SK-N-SH treated with all-trans-retinoic acid at 6 μM for 48 hours (cell line): ENCODE measurements at regions not wholly inside any gene's neighbourhood (a gene's known extent, or its start where the extent isn't known, plus 50 kb on each side); places are given as distances from the start of the nearest gene placed in this dataset.

Experiments used
- ATAC-seq: fragments of 200-7000 bp; cut with Tn5 transposase; 3 replicates; pipeline ENCODE4 v1.9.1; 2020; ENCODE audit warnings: mild to moderate bottlenecking, moderate library complexity
- ARNTL ChIP-seq: fragments of 450-650 bp; formaldehyde crosslinking; IDR thresholded peaks from 2 replicates; pipeline ENCODE4 v1.5.0; 2020; ENCODE audit warnings: low read depth, mild to moderate bottlenecking, moderate library complexity, borderline replicate concordance
- BACH2 ChIP-seq: fragments of 250-450 bp; sonication (Bioruptor Pico); IDR thresholded peaks from 2 replicates; pipeline ENCODE4 v1.9.0; 2021; ENCODE audit warnings: mild to moderate bottlenecking, borderline replicate concordance
- CSDC2 ChIP-seq: fragments of 250-450 bp; sonication (Bioruptor Pico); IDR thresholded peaks from 2 replicates; pipeline ENCODE4 v1.5.0; 2020; ENCODE audit warnings: mild to moderate bottlenecking, moderate library complexity
- ESRRG ChIP-seq: fragments of 250-450 bp; sonication (Bioruptor Pico); IDR thresholded peaks from 2 replicates; pipeline ENCODE4 v1.6.1; 2021; ENCODE audit warnings: mild to moderate bottlenecking
- GLIS3 ChIP-seq: fragments of 250-450 bp; sonication (Bioruptor Pico); IDR thresholded peaks from 2 replicates; pipeline ENCODE4 v1.5.0; 2020; ENCODE audit warnings: mild to moderate bottlenecking, moderate library complexity
- ISL1 ChIP-seq: fragments of 250-450 bp; sonication (Bioruptor Pico); IDR thresholded peaks from 2 replicates; pipeline ENCODE4 v2.1.2; 2022; ENCODE audit warnings: mild to moderate bottlenecking, moderate library complexity
- OSR1 ChIP-seq: fragments of 250-450 bp; sonication (Bioruptor Pico); IDR thresholded peaks from 2 replicates; pipeline ENCODE4 v1.8.0; 2022; ENCODE audit warnings: moderate library complexity, mild to moderate bottlenecking, inconsistent platforms
- PPARA ChIP-seq: fragments of 250-450 bp; sonication (Bioruptor Pico); IDR thresholded peaks from 2 replicates; pipeline ENCODE4 v1.5.0; 2020; ENCODE audit warnings: mild to moderate bottlenecking, borderline replicate concordance
- RARB ChIP-seq: fragments of 250-450 bp; sonication (Bioruptor Pico); IDR thresholded peaks from 2 replicates; pipeline ENCODE4 v1.8.0; 2021; ENCODE audit warnings: mild to moderate bottlenecking, moderate library complexity
- SNAI2 ChIP-seq: fragments of 250-450 bp; sonication (Bioruptor Pico); IDR thresholded peaks from 2 replicates; pipeline ENCODE4 v1.5.0; 2020; ENCODE audit warnings: mild to moderate bottlenecking, moderate library complexity
- TCF4 ChIP-seq: fragments of 250-450 bp; sonication (Bioruptor Pico); IDR thresholded peaks from 2 replicates; pipeline ENCODE4 v1.8.0; 2021; ENCODE audit warnings: mild to moderate bottlenecking, moderate library complexity, borderline replicate concordance
- TOX ChIP-seq: fragments of 250-450 bp; sonication (Bioruptor Pico); IDR thresholded peaks from 2 replicates; pipeline ENCODE4 v1.8.0; 2021; ENCODE audit warnings: mild to moderate bottlenecking, moderate library complexity, borderline replicate concordance
- ZC3H10 ChIP-seq: fragments of 250-450 bp; sonication (Bioruptor Pico); IDR thresholded peaks from 2 replicates; pipeline ENCODE4 v1.5.1; 2021; ENCODE audit warnings: mild to moderate bottlenecking, moderate library complexity
- ZFP3 ChIP-seq: fragments of 250-450 bp; sonication (Bioruptor Pico); IDR thresholded peaks from 2 replicates; pipeline ENCODE4 v1.5.0; 2020; ENCODE audit warnings: mild to moderate bottlenecking, moderate library complexity
- ZFP30 ChIP-seq: fragments of 450-650 bp; formaldehyde crosslinking; IDR thresholded peaks from 2 replicates; pipeline ENCODE4 v1.5.0; 2022; ENCODE audit warnings: mild to moderate bottlenecking, moderate library complexity
- ZNF565 ChIP-seq: fragments of 450-650 bp; formaldehyde crosslinking; conservative IDR thresholded peaks from 2 replicates; pipeline ENCODE4 v1.5.0; 2020; ENCODE audit warnings: low read depth, mild to moderate bottlenecking, moderate library complexity
- ZNF70 ChIP-seq: fragments of 450-650 bp; formaldehyde crosslinking; IDR thresholded peaks from 2 replicates; pipeline ENCODE4 v1.5.0; 2020; ENCODE audit warnings: mild to moderate bottlenecking, moderate library complexity
- ZNF8 ChIP-seq: fragments of 450-650 bp; formaldehyde crosslinking; IDR thresholded peaks from 2 replicates; pipeline ENCODE4 v1.5.0; 2020; ENCODE audit warnings: mild to moderate bottlenecking, moderate library complexity
- TF ChIP-seq, protein P1 (sequence below): fragments of 250-450 bp; sonication (Bioruptor Pico); IDR thresholded peaks from 2 replicates; pipeline ENCODE4 v1.8.0; 2020; ENCODE audit warnings: mild to moderate bottlenecking, moderate library complexity, borderline replicate concordance
- TF ChIP-seq, protein P2 (sequence below): fragments of 250-450 bp; sonication (Bioruptor Pico); IDR thresholded peaks from 2 replicates; pipeline ENCODE4 v1.5.0; 2020; ENCODE audit warnings: mild to moderate bottlenecking, moderate library complexity
- TF ChIP-seq, protein P3 (sequence below): fragments of 250-450 bp; sonication (Bioruptor Pico); IDR thresholded peaks from 2 replicates; pipeline ENCODE4 v1.8.0; 2021; ENCODE audit warnings: low read depth, mild to moderate bottlenecking, moderate library complexity, borderline replicate concordance
- TF ChIP-seq, protein P4 (sequence below): fragments of 250-450 bp; sonication (Bioruptor Pico); IDR thresholded peaks from 2 replicates; pipeline ENCODE4 v1.5.1; 2020; ENCODE audit warnings: low read depth, mild to moderate bottlenecking, moderate library complexity
- TF ChIP-seq, protein P5 (sequence below): fragments of 250-450 bp; sonication (Bioruptor Pico); IDR thresholded peaks from 2 replicates; pipeline ENCODE4 v1.5.1; 2021; ENCODE audit warnings: mild to moderate bottlenecking, moderate library complexity

DNA sequence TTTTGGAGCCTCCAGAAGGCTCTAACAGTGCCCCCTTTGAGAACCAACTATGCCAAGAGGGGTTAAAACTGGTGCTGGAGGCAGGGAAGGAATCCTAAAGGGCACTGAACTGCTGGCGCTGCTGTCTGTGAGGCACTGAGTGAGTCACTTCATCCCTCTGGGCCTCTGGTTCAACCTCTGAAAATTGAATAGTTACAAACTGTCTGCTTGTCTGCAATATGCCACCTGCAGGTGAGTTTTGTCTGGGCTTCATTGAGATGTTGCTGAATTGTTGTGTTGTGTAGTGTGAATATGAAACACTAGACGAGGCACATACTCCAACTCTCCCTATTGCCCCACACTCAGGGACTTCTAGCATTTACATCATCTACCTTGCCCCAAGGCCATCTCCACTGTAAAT, 68.0 kb downstream of the GRIN2B start:
- no peak for TF ChIP-seq RARB (CRISPR knock-in tag)
- TF ChIP-seq OSR1 (CRISPR knock-in tag) = no peak
- TF ChIP-seq TOX = no peak
- TF ChIP-seq ZNF565 = no peak
- no peak for TF ChIP-seq ARNTL (CRISPR knock-in tag)
- no peak for TF ChIP-seq PPARA (CRISPR knock-in tag)
- TF ChIP-seq GLIS3 = no peak
- TF ChIP-seq ESRRG (CRISPR knock-in tag) = no peak
- TF ChIP-seq CSDC2 (CRISPR knock-in tag) = no peak
- no peak for TF ChIP-seq ZNF70 (CRISPR knock-in tag)
- TF ChIP-seq, protein P1, sequence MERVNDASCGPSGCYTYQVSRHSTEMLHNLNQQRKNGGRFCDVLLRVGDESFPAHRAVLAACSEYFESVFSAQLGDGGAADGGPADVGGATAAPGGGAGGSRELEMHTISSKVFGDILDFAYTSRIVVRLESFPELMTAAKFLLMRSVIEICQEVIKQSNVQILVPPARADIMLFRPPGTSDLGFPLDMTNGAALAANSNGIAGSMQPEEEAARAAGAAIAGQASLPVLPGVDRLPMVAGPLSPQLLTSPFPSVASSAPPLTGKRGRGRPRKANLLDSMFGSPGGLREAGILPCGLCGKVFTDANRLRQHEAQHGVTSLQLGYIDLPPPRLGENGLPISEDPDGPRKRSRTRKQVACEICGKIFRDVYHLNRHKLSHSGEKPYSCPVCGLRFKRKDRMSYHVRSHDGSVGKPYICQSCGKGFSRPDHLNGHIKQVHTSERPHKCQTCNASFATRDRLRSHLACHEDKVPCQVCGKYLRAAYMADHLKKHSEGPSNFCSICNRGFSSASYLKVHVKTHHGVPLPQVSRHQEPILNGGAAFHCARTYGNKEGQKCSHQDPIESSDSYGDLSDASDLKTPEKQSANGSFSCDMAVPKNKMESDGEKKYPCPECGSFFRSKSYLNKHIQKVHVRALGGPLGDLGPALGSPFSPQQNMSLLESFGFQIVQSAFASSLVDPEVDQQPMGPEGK (CRISPR knock-in tag) = no peak
- no peak for TF ChIP-seq TCF4
- TF ChIP-seq ZC3H10 (CRISPR knock-in tag) = no peak
- TF ChIP-seq, protein P2, sequence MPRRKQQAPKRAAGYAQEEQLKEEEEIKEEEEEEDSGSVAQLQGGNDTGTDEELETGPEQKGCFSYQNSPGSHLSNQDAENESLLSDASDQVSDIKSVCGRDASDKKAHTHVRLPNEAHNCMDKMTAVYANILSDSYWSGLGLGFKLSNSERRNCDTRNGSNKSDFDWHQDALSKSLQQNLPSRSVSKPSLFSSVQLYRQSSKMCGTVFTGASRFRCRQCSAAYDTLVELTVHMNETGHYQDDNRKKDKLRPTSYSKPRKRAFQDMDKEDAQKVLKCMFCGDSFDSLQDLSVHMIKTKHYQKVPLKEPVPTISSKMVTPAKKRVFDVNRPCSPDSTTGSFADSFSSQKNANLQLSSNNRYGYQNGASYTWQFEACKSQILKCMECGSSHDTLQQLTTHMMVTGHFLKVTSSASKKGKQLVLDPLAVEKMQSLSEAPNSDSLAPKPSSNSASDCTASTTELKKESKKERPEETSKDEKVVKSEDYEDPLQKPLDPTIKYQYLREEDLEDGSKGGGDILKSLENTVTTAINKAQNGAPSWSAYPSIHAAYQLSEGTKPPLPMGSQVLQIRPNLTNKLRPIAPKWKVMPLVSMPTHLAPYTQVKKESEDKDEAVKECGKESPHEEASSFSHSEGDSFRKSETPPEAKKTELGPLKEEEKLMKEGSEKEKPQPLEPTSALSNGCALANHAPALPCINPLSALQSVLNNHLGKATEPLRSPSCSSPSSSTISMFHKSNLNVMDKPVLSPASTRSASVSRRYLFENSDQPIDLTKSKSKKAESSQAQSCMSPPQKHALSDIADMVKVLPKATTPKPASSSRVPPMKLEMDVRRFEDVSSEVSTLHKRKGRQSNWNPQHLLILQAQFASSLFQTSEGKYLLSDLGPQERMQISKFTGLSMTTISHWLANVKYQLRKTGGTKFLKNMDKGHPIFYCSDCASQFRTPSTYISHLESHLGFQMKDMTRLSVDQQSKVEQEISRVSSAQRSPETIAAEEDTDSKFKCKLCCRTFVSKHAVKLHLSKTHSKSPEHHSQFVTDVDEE (CRISPR knock-in tag) = no peak
- no peak for TF ChIP-seq ZNF8 (CRISPR knock-in tag)
- no peak for TF ChIP-seq BACH2 (CRISPR knock-in tag)
- TF ChIP-seq, protein P3, sequence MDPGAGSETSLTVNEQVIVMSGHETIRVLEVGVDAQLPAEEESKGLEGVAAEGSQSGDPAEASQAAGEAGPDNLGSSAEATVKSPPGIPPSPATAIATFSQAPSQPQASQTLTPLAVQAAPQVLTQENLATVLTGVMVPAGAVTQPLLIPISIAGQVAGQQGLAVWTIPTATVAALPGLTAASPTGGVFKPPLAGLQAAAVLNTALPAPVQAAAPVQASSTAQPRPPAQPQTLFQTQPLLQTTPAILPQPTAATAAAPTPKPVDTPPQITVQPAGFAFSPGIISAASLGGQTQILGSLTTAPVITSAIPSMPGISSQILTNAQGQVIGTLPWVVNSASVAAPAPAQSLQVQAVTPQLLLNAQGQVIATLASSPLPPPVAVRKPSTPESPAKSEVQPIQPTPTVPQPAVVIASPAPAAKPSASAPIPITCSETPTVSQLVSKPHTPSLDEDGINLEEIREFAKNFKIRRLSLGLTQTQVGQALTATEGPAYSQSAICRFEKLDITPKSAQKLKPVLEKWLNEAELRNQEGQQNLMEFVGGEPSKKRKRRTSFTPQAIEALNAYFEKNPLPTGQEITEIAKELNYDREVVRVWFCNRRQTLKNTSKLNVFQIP (CRISPR knock-in tag) = no peak
- TF ChIP-seq, protein P4, sequence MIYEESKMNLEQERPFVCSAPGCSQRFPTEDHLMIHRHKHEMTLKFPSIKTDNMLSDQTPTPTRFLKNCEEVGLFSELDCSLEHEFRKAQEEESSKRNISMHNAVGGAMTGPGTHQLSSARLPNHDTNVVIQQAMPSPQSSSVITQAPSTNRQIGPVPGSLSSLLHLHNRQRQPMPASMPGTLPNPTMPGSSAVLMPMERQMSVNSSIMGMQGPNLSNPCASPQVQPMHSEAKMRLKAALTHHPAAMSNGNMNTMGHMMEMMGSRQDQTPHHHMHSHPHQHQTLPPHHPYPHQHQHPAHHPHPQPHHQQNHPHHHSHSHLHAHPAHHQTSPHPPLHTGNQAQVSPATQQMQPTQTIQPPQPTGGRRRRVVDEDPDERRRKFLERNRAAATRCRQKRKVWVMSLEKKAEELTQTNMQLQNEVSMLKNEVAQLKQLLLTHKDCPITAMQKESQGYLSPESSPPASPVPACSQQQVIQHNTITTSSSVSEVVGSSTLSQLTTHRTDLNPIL = no peak
- TF ChIP-seq, all 23 proteins: peak for 0
- ATAC-seq = no peak

DNA sequence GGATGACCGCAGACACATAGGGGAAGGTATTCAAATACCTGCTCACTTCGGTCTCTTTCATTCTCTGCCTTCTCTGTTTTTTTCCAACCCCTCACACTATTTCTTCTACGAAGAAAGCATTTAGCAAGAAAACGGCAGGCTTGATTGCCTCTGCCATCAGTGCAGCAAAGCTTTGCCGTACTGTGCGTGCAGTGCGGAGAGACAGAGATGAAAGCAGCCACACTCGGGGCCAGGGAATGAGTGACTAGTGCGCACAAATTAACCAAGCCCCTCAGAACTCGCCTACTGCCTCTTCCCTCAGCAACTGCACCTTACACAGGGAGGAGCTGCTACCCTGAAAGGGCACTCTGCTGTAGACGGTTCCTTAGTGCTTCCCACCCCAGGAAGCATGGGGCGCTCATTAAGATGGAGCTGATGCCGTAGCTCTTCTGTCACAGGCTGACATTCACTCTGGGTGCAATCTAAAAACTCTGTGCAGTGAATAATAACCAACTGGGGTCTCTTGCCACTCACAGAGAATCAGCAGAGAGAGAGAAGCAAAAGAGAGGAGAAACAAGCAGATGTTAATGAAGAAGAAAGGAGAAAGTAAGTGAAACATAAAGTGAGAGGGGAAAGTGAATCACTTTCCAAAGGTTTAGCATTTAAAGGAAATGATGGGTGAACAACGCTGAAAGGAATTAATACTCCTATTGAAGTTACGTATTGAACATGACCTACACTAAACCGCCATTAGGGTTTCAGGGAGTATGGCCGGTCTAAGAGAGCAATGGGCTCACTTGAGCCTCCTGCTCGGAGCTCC, 69.4 kb downstream of the GRIN2B start:
- ATAC-seq = no peak
- TF ChIP-seq, protein P2 (CRISPR knock-in tag) = no peak
- TF ChIP-seq BACH2 (CRISPR knock-in tag) = no peak
- TF ChIP-seq ARNTL (CRISPR knock-in tag) = no peak
- no peak for TF ChIP-seq ESRRG (CRISPR knock-in tag)
- no peak for TF ChIP-seq SNAI2 (CRISPR knock-in tag)
- TF ChIP-seq ZFP3 (CRISPR knock-in tag) = no peak
- TF ChIP-seq, protein P3 (CRISPR knock-in tag) = no peak
- TF ChIP-seq, protein P5, sequence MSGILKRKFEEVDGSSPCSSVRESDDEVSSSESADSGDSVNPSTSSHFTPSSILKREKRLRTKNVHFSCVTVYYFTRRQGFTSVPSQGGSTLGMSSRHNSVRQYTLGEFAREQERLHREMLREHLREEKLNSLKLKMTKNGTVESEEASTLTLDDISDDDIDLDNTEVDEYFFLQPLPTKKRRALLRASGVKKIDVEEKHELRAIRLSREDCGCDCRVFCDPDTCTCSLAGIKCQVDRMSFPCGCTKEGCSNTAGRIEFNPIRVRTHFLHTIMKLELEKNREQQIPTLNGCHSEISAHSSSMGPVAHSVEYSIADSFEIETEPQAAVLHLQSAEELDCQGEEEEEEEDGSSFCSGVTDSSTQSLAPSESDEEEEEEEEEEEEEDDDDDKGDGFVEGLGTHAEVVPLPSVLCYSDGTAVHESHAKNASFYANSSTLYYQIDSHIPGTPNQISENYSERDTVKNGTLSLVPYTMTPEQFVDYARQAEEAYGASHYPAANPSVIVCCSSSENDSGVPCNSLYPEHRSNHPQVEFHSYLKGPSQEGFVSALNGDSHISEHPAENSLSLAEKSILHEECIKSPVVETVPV = no peak
- TF ChIP-seq ZFP30 = no peak
- no peak for TF ChIP-seq TOX
- TF ChIP-seq ZNF8 (CRISPR knock-in tag) = no peak
- TF ChIP-seq GLIS3 = no peak
- TF ChIP-seq ISL1 (CRISPR knock-in tag) = no peak
- no peak for TF ChIP-seq TCF4
- TF ChIP-seq ZNF565 = no peak
- no peak for TF ChIP-seq PPARA (CRISPR knock-in tag)
- TF ChIP-seq ZNF70 (CRISPR knock-in tag) = no peak
- TF ChIP-seq, protein P4 = no peak
- no peak for TF ChIP-seq OSR1 (CRISPR knock-in tag)
